ENCODE measurements at regions not wholly inside any gene's neighbourhood (a gene's known extent, or its start where the extent isn't known, plus 50 kb on each side); places are given as distances from the start of the nearest gene placed in this dataset.

DNA sequence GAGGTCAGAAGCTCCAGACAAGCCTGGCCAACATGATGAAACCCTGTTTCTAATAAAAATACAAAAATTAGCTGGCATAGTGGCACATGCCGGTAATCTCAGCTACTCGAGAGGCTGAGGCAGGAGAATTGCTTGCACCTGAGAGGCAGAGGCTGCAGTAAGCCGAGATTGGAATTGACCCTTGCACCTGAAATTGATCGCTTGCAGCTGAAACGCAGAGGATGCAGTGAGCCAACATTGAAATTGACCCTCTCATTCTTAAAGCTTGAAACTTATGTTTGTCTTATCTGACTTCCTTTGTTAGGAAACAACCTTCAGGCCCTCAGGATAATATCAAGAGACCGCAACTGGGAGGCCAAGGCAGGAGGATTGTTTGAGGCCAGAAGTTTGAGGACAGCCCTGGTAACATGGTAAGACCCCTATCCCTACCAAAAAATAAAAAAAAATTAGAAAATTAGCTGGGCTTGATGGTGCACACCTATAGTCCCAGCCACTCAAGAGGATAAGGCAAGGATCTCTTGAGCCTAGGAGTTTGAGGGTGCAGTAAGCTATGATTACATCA lies 376.6 kb upstream of the XYLT1 start:
- no peak overlapping the region for H3K27ac Mint-ChIP-seq (ENCODE audit: low read depth)
- ATAC-seq (replicated peaks; ENCODE audit: extremely low read depth, poor library complexity, severe bottlenecking) (no peak), DNase-seq (ENCODE audit: low spot score in 2 of 2) (no peak)
- no peaks in the 10 kb centered on the region for H3K9me3 Mint-ChIP-seq
- no peak overlapping the region for H3K4me3 Mint-ChIP-seq
- no peaks in the 10 kb centered on the region for H3K4me1 Mint-ChIP-seq
- no peaks in the 10 kb centered on the region for H3K36me3 Mint-ChIP-seq (ENCODE audit: insufficient read depth)
- H3K27me3 Mint-ChIP-seq: peaks cover 16% of the 10 kb centered on the region

DNA sequence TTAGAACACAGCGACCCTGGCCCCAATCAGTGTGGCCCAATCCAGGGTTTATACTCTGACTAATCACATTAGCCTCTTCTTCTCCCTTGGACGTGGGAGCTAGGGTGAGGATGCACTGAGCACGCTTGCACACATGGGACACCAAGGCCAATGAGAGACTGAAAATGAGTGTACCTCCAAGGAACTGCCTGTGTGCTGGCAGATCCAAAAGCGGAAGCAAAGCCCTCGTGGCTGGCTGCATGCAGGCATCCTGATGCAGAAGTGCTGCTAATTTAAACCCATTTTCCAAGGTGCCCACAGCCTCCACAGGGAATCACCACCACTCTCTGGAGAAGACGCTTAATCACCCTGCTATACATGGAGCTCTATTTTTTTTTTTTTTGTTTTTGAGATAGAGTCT lies 375.3 kb upstream of the XYLT1 start:
- Mint-ChIP-seq H3K27ac (ENCODE audit: low read depth) (no peak overlapping the region), H3K4me1 (no peaks in the 10 kb centered on the region), H3K4me3 (no peak overlapping the region), H3K36me3 (ENCODE audit: insufficient read depth) (no peaks in the 10 kb centered on the region), H3K9me3 (no peaks in the 10 kb centered on the region), H3K27me3 (peaks cover 16% of the 10 kb centered on the region)
- ATAC-seq (replicated peaks; ENCODE audit: extremely low read depth, poor library complexity, severe bottlenecking) (no peak), DNase-seq (ENCODE audit: low spot score in 2 of 2) (no peak)

DNA sequence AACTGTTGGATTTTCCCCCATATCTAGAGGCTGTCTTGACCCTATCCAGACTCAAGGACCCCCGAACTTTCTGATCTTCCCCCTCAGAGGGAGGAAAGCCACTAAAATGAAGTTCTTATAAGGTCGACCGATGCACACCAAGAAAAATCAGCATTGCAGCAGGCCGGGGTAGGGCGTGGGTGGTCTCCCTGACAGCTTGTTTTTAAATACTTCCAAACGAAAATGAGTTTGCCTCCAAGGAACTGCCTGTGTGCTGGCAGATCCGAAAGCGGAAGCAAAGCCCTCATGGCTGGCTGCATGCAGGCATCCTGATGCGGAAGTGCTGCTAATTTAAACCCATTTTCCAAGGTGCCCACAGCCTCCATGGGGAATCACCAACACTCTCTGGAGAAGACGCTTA lies 374.3 kb upstream of the XYLT1 start:
- H3K4me1 Mint-ChIP-seq: no peaks in the 10 kb centered on the region
- H3K9me3 Mint-ChIP-seq: no peaks in the 10 kb centered on the region
- no peak for ATAC-seq (replicated peaks; ENCODE audit: extremely low read depth, poor library complexity, severe bottlenecking)
- H3K36me3 Mint-ChIP-seq (ENCODE audit: insufficient read depth): no peaks in the 10 kb centered on the region
- H3K4me3 Mint-ChIP-seq: no peak overlapping the region
- H3K27ac Mint-ChIP-seq (ENCODE audit: low read depth): no peak overlapping the region
- peaks cover 16% of the 10 kb centered on the region for H3K27me3 Mint-ChIP-seq
- DNase-seq (ENCODE audit: low spot score in 2 of 2): no peak

DNA sequence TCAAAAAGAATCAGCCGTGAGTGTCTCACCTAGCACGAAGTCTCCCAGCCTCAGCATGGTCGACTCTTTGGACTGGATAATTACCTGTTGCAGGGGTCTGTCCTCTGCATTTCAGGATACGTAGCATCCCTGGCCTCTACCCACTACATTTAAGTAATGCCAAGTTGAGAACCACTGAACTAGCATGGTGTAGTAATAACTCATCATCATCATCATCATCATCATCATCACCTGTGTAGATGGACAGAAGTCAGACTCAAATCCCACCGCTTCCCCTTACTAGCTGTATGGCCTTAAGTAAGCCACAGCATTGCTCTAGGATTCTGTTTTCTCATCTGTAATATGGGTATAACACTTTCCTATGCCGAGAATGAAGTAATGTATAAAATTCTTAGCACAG lies 373.1 kb upstream of the XYLT1 start:
- no peaks in the 10 kb centered on the region for H3K36me3 Mint-ChIP-seq (ENCODE audit: insufficient read depth)
- H3K4me1 Mint-ChIP-seq: no peaks in the 10 kb centered on the region
- H3K4me3 Mint-ChIP-seq: no peak overlapping the region
- H3K27me3 Mint-ChIP-seq: peaks cover 18% of the 10 kb centered on the region
- ATAC-seq (replicated peaks; ENCODE audit: extremely low read depth, poor library complexity, severe bottlenecking) (no peak), DNase-seq (ENCODE audit: low spot score in 2 of 2) (no peak)
- H3K27ac Mint-ChIP-seq (ENCODE audit: low read depth): no peak overlapping the region
- no peaks in the 10 kb centered on the region for H3K9me3 Mint-ChIP-seq

DNA sequence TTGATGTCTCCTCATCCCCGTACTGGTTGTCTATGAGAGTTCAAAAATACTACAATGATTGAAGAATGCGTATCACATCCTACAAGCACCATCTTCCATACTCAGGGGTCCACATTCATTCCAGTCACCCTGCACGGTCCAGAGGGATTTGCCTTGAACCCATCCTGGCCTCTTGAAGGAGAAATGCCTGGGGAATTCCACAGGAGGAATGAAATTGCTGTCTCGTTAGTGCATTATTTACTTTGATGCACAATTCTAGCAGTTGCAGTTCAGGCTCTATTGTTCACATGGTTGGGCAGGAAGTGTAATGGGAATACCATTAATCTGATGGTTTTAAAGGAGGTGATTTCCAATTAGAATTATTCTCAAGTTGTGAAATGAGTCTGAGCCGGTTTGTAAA lies 369.1 kb upstream of the XYLT1 start:
- Mint-ChIP-seq H3K36me3 (ENCODE audit: insufficient read depth) (no peaks in the 10 kb centered on the region), H3K27ac (ENCODE audit: low read depth) (no peak overlapping the region), H3K9me3 (no peaks in the 10 kb centered on the region), H3K27me3 (peaks cover 11% of the 10 kb centered on the region), H3K4me3 (no peak overlapping the region), H3K4me1 (no peaks in the 10 kb centered on the region)
- no peak for DNase-seq (ENCODE audit: low spot score in 2 of 2)
- ATAC-seq (replicated peaks; ENCODE audit: extremely low read depth, poor library complexity, severe bottlenecking): no peak

DNA sequence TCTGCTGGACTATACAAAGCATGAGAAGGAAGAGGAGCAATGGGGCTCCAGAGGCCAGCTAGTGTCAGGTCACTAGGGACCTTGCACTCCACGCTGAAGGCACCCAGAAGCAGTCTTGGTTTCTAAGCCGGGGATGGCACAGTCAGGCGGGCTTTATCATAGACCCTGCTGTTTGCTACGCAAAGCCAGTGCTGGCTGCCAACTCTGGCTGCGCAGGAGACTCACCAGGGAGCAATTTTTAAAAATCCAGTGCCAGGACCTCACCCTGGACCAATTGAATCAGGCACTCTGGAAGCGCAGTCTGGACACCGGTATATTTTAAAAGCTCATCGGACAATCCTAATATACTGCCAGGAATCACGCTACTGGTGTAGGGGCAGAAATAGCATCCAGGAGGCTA lies 368.5 kb upstream of the XYLT1 start:
- H3K9me3 Mint-ChIP-seq: no peaks in the 10 kb centered on the region
- H3K36me3 Mint-ChIP-seq (ENCODE audit: insufficient read depth): no peaks in the 10 kb centered on the region
- no peaks in the 10 kb centered on the region for H3K4me1 Mint-ChIP-seq
- H3K27ac Mint-ChIP-seq (ENCODE audit: low read depth): no peak overlapping the region
- ATAC-seq (replicated peaks; ENCODE audit: extremely low read depth, poor library complexity, severe bottlenecking): no peak
- peaks cover 11% of the 10 kb centered on the region for H3K27me3 Mint-ChIP-seq
- DNase-seq (ENCODE audit: low spot score in 2 of 2): no peak
- H3K4me3 Mint-ChIP-seq: no peak overlapping the region

DNA sequence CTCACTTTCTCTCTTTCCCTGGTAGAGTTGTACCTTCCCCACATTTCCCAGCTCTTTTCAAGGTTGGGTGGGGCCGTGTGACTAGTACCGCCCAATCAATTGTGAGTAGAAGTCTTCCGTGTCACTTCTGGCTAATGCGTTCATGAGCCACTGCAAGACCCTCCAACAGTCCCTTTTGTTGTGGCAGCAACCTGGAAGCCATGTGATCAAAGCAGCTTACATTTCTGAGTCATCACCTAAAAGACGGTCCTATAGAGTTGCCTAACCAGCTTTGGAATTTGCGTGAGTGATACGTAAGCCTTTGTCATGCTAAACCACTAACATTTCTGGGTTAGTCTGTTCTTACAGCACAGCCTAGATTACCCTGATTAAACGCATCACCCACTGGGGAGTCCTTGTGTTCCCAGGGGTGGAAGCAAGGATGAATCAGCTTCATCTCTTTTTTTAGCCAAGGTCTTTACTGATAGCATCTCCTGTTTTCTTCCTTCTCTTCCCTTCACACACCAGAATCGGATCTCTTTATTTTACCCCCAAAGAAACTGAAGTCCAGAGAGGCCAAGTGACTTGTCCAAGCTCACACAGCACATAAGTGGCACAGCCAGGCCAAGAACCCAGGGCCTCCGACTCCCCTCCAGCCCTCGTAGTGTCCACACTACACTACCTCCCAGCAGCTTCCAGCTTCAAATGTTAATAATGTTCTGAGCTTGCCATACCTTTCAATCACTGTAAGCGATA lies 366.3 kb upstream of the XYLT1 start:
- H3K9me3 Mint-ChIP-seq: no peaks in the 10 kb centered on the region
- H3K4me3 Mint-ChIP-seq: no peak overlapping the region
- H3K27me3 Mint-ChIP-seq: peaks cover 11% of the 10 kb centered on the region
- H3K27ac Mint-ChIP-seq (ENCODE audit: low read depth): no peak overlapping the region
- ATAC-seq (replicated peaks; ENCODE audit: extremely low read depth, poor library complexity, severe bottlenecking): no peak
- no peak for DNase-seq (ENCODE audit: low spot score in 2 of 2)
- no peaks in the 10 kb centered on the region for H3K36me3 Mint-ChIP-seq (ENCODE audit: insufficient read depth)
- no peaks in the 10 kb centered on the region for H3K4me1 Mint-ChIP-seq

DNA sequence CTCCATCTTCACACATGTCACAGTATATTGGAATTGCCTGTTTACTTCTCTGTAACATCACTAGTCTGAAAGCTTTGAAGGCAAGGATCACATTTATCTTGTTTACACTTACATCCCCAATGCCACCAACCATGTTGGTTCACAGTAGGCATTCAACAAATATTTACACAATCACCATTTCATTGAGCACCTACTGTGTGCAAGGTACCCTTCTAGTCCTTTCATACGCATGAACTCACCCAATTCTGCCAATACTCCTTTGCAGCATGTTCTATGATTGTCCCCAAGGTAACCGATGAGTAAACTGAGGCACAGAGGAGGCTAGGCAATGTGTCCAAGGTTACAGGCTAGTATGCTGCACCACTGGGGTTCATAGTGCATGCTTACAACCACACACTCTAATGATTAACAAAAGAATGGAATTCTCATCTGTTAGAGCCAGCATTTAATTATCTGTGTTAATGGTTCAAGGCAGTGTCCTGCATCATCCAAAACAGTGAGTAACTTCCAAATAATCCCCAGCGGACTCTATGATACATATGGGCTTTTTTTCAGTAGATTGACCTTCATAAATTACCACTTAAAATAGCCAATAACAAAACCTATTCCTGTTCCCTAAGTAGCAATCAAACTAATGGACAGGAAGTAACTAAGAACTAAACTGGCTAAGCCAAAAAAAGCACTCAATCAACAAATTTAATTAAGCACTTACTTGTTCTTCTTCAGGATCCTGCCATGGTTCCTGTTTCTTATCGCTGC lies 364.5 kb upstream of the XYLT1 start:
- DNase-seq (ENCODE audit: low spot score in 2 of 2) (no peak), ATAC-seq (replicated peaks; ENCODE audit: extremely low read depth, poor library complexity, severe bottlenecking) (no peak)
- no peak overlapping the region for H3K27ac Mint-ChIP-seq (ENCODE audit: low read depth)
- H3K4me1 Mint-ChIP-seq: no peaks in the 10 kb centered on the region
- H3K36me3 Mint-ChIP-seq (ENCODE audit: insufficient read depth): no peaks in the 10 kb centered on the region
- H3K4me3 Mint-ChIP-seq: no peak overlapping the region
- peaks cover 11% of the 10 kb centered on the region for H3K27me3 Mint-ChIP-seq
- no peaks in the 10 kb centered on the region for H3K9me3 Mint-ChIP-seq

DNA sequence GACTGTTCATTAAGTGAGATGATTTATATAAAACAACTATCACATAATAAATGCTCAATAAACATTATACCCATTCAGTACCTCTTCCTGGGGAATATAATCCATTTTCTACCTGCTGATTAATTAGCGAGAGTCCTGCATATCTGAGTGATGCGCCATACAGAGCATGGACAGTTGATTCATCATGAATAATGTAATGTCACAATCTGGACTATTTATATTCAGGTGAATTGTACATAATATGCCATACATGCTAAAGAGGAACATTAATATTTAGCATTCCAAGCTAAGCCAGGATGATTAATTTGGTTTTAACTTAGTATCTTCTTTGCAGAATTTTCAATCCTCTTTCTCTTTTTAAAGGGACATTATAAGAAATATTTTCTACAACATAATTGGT lies 362.0 kb upstream of the XYLT1 start:
- DNase-seq (ENCODE audit: low spot score in 2 of 2): no peak
- Mint-ChIP-seq H3K27me3 (no peaks in the 10 kb centered on the region), H3K4me1 (no peaks in the 10 kb centered on the region), H3K27ac (ENCODE audit: low read depth) (no peak overlapping the region), H3K4me3 (no peak overlapping the region), H3K9me3 (no peaks in the 10 kb centered on the region), H3K36me3 (ENCODE audit: insufficient read depth) (no peaks in the 10 kb centered on the region)
- ATAC-seq (replicated peaks; ENCODE audit: extremely low read depth, poor library complexity, severe bottlenecking): no peak

DNA sequence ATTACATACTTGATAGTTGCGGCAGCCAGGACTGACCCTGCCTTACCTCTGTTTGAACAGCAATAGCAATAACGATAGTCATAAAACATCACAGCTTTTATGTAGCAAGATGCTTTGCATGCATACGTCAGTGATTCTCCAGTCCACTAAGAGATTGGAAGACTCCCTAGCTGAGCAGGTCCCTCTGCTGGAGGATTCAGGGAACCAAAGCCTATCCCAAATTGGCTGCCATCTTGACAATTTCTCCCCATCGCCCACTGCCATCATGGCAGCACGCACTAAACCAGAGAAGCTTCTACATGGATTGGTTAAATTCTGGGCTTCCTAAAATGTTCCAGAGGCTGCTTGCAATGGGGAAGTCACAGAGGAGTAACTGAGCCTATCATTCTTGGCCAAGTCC lies 360.6 kb upstream of the XYLT1 start:
- no peaks in the 10 kb centered on the region for H3K9me3 Mint-ChIP-seq
- no peak overlapping the region for H3K27ac Mint-ChIP-seq (ENCODE audit: low read depth)
- no peak for DNase-seq (ENCODE audit: low spot score in 2 of 2)
- no peaks in the 10 kb centered on the region for H3K27me3 Mint-ChIP-seq
- H3K4me3 Mint-ChIP-seq: no peak overlapping the region
- no peak for ATAC-seq (replicated peaks; ENCODE audit: extremely low read depth, poor library complexity, severe bottlenecking)
- H3K4me1 Mint-ChIP-seq: no peaks in the 10 kb centered on the region
- H3K36me3 Mint-ChIP-seq (ENCODE audit: insufficient read depth): no peaks in the 10 kb centered on the region

DNA sequence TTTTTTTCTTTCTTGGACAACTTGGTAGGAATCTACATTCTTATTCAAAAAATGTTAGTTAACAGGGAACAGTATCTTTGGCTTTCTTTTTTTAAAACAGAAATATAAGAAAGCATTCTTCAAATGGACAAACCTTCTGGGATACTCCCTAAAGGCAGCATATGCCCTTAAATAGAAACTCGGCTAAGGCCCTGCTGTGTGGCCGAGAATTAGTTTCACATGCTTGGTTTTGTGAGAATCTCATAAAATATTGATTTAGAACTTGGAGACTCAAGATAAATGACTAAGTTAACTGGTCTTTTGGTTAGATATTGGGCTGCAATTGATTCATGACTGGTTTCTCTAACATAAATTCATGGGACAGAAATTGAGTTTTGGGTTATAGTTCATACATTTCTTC lies 359.9 kb upstream of the XYLT1 start:
- Mint-ChIP-seq H3K27ac (ENCODE audit: low read depth) (no peak overlapping the region), H3K36me3 (ENCODE audit: insufficient read depth) (no peaks in the 10 kb centered on the region), H3K4me3 (no peak overlapping the region), H3K9me3 (no peaks in the 10 kb centered on the region), H3K4me1 (no peaks in the 10 kb centered on the region), H3K27me3 (no peaks in the 10 kb centered on the region)
- DNase-seq (ENCODE audit: low spot score in 2 of 2) (no peak), ATAC-seq (replicated peaks; ENCODE audit: extremely low read depth, poor library complexity, severe bottlenecking) (no peak)

DNA sequence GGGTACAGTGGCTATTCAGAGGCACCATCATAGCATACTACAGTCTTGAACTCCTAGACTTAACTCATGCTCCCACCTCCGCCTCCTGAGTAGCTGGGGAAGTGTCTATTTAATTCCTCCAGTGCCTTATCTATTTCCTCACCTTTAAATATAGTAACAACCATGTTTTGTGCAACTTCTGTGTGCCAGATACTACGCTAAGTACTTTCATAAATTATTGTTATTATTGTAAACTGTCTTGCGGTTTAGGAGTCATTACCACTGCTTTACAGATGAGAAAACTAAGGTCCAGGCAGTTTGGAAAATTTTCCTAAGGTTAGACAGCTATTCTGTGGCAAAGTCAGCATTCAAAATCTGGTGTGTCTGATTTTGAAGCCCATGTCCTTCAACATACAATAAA lies 359.1 kb upstream of the XYLT1 start:
- H3K27me3 Mint-ChIP-seq: no peaks in the 10 kb centered on the region

DNA sequence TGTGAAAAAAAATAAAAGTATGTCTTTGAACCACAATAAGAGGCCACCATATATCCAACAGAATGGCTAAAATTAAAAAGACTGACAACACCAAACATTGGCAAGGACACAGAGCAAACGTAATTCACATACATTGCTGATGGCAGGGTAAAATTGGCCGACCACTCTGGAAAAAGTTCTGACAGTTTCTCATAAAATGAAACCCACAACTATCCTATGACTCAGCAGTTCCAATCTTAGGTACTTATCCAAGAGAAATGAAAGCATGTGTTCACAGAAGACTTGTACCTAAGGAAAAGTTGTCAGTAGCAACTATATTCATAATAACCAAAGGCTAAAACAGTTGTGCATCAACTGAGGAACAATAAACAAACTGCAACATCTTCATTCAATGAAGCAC lies 357.3 kb upstream of the XYLT1 start:
- Mint-ChIP-seq H3K36me3 (ENCODE audit: insufficient read depth) (no peaks in the 10 kb centered on the region), H3K27ac (ENCODE audit: low read depth) (no peak overlapping the region), H3K4me1 (no peaks in the 10 kb centered on the region), H3K4me3 (no peak overlapping the region), H3K27me3 (peaks cover 16% of the 10 kb centered on the region), H3K9me3 (no peaks in the 10 kb centered on the region)
- ATAC-seq (replicated peaks; ENCODE audit: extremely low read depth, poor library complexity, severe bottlenecking) (no peak), DNase-seq (ENCODE audit: low spot score in 2 of 2) (no peak)

More for the DNA sequence above, 359.1 kb upstream of the XYLT1 start:
- H3K4me3 Mint-ChIP-seq: no peak overlapping the region
- no peak overlapping the region for H3K27ac Mint-ChIP-seq (ENCODE audit: low read depth)
- no peaks in the 10 kb centered on the region for H3K9me3 Mint-ChIP-seq
- no peak for ATAC-seq (replicated peaks; ENCODE audit: extremely low read depth, poor library complexity, severe bottlenecking)
- no peaks in the 10 kb centered on the region for H3K36me3 Mint-ChIP-seq (ENCODE audit: insufficient read depth)
- H3K4me1 Mint-ChIP-seq: no peaks in the 10 kb centered on the region
- no peak for DNase-seq (ENCODE audit: low spot score in 2 of 2)

All from central memory CD8-positive, alpha-beta T cell (primary cell).